ENCODE measurements at regions not wholly inside any gene's neighbourhood (a gene's known extent, or its start where the extent isn't known, plus 50 kb on each side); places are given as distances from the start of the nearest gene placed in this dataset.
A peak's percentile ranks its signal among the peaks of the same experiment; 100 is the strongest.
"Not testable (repeated sequence)": the region's sequence is repeated elsewhere in the genome, so short reads cannot be mapped to it uniquely, and the experiment has no call there.

DNA sequence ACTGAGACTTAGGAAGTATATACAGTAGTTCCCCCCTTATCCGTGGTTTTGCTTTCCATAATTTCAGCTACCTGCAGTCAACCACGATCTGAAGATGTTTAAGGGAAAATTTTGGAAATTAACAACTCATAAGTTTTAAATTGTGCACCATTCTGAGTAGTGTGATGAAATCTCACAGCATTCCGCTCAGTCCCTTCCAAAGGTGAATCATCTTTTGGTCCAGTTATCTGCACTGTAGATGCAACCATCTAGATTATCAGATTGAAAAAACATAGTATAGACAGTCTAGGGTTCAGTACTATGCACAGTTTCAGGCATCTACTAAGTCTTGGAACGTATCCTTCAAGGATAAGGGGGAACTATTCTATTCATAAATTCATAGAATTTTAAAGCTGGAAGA lies 109.0 kb downstream of the ANXA3 start:
- no peak for DNase-seq

DNA sequence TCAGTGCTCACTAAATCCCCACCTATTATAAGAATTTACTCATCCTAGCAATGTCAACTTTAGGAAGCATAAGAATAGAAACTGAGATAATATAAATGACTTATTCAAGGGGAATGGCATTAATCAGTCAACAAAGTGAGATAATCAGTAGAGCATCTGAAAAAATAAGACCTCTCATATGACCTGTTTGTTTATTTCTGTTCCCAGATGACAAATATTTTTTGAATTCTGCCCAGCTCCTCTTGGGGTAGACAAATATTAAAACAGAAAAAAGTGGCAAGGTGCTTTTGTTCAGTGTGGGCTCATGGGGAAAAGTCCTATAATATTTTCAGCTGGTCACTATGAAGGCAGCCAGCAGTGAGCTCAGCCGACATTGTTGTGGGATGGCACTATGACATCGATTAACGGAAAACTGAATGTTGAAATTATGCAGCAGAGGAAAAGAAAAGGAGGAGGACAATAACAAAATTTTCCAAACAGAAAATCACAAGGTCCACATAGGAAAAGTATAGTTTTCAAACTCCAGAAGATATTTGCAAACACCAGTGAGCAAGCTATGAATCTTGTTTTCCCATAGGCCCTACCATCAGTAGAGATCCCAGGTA lies 109.6 kb downstream of the ANXA3 start:
- no peak for DNase-seq

DNA sequence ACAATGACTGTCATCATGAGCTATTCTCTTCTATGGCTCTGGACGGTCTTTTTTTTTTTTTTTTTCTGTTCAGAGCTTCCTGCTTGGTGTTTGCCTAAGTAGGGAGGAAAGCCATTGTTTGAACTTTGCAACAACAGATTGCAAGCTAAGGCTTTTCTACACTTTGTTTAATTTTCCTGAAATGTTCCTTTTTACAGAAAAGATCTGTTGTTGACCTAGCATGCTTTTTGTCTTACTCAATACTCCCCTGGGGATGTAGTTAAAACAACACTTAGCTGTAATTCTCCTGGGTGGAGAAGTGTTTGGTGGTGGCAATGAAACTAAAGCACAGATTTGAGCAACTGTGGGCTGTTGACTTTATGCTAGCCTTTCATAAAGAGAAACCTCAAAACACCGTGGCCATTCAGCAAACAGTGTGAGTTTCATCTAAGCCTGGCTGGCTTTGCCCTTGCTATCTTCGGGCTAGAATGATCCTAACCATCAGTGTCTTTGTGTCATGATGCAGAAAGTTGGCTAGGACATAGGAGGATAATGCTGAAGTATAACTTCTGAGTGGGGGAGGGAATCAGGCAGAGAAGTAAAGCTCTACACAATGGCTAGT lies 110.5 kb downstream of the ANXA3 start:
- no peak for DNase-seq

DNA sequence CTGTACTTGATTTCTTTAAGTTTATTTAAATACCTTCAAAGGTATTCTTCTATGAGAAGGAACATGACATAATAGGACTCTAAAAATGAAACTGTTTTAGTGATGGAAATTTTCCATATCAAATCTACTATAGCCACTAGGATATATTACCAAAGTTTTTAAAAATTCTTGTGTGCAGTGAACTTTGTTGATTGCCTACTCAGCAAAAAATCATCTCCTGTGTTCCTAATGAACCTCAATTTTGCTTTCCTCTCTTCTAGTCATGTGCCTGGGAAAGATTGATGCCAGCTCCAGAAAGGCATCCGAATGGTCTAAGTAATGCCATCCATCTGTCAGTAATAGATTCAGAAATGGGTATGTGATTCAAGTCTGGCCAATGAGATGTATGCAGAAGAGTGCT lies 111.1 kb downstream of the ANXA3 start:
- DNase-seq, result no peak

DNA sequence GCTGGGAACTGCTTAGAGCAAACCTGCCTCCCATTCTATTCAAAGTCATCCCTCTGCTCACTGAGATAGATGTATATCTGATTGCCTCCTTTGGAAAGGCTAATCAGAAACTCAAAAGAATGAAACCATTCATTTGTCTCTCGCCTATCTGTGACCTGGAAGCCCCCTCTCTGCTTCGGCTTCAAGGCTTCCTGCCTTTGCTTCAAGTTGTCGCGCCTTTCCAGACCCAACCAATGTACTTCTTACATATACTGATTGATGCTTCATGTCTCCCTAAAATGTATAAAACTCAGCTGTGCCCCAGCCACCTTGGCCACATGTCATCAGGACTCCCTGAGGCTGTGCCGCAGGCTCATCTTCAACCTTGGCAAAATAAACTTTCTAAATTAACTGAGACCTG lies 111.9 kb upstream of the BMP2K start:
- DNase-seq, result not testable (repeated sequence)

DNA sequence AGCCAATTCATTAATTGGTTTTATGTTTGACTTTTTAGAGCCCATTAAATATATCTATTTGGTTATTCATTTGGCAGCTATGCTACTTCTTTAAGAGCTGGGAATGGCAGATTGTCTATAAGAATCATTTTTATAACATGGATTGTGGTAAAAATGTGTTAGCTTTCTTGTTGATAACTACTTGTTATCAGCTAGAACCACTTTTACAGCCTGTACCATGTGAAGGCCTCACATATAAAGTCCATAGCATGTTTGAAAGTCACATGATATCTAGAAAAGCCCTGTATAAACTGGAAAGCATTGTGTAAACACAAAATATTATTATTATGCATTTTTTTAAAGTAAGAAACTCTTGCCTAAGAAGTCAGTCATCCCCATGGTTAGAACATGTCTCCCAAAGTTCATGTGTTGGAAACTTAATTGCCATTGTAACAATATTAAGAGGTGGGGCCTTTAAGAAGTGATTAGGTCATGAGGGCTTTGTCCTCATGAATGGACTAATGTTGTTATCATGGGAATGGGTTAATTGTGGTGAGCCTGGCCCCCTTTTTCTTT lies 110.9 kb upstream of the BMP2K start:
- DNase-seq, result peak; percentile 92

DNA sequence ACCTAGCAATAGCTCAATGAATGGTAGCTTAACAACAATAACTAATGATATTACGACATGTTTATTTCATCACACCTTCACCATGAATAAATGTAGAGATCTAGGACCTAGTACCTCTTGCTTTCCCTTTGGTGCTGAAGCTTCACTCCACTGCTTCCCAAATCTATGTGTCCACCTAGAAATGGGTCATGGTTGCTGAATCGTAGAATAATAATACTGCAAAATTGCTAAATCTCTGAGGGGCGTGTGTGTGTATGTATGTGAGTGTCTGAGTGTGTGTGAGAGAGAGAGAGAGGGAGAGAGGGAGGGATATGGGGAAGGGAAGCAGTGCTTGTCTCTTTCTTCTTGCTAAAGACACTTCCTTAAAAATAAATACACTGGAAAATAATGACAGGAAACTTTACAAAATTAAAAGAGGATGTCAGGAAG lies 109.3 kb upstream of the BMP2K start:
- DNase-seq, result peak; percentile 73

DNA sequence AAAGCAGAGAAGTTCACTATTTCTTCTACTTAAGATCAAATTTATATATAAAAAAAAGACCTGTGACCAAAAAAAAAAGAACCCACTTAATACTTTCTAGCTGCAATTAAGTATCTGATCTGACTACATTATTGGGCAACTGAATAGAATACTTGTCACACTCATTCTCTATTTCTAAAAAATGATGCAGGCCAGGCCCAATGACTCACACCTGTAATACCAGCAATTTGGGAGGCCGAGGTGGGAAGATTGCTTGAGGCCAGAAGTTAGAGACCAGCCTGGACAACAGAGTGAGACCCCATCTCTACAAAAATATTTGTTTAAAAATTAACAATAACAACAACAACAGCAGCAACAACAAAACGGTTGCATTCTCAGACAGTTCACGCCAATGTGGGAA lies 108.8 kb upstream of the BMP2K start:
- no peak for DNase-seq

DNA sequence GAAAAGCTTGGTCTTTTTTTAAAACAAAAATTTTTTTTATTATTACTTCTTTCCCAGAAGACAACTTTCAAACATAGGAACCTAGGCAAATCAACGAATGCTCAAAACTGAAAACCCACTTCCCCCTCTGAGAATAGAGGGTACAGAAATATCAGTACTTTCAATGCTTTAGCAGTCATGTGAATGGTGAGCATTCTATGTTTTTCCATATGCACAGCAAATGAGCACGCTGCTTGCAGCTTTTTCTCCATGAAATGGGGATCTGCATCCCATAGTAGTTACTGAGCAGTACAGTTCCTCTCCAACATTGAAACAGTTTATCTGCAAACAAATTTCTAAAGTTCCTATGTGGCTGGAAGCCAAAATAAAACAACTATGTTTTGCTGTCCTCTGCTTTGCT lies 108.4 kb upstream of the BMP2K start:
- peak; percentile 64 for DNase-seq

DNA sequence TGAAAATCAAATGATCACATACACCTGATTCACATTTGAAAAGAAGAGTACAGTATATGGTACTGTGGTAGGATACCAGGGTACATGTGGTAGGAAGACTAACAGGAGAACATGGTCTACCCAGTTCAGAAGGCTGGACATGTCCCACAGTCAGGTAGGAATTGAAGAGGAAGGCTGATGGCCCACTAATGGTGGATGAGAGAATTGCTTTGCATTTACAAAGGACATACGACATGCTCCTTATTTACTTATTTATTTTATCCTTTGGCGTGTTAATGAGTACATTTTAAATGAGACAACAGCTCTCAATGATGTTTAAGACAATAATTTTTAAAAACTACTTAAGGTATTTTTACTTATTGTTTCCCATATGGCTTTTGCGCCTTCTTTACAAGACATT lies 106.7 kb upstream of the BMP2K start:
- DNase-seq, result peak; percentile 80

DNA sequence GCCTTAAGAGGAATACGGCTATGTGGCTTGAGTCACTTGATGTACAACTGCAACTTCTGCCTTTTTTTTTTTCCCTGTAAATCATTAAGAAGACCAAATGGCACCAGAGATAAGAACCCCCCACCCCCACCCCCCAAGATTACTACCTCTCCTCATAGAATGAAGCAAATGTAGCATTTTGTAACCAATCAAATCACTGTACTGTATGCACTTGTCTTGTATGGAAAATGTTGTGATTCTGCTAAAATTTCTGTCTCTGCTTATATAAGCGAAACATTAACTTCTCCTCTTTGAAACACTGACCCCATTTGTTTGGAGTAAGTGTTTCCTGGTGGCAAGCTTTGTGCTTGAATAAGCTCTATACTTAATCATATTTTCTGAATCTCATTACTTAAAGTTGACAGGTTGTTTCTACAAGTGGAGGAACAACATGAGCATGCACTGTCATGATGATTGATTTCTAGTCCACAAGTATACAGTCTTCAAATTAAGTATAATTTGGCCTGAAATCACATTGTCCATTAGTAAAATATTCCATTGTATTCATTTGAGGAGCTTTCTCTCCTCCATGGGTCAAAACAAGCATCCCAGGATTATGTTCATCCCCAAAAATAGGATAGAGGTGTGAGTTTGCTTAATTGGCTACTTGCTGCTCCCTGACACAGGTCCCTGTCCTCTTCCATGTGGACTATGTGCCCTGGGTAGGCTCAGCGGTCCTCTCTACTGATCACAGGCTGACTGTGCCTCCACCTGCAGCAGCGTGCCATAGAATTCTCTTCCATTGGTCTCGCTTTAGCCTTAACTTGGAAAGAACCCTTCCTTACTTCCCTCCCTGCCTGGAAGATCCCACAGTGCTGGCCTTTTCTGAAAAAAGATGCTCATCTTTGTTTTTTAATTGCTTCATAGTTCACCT lies 104.0 kb upstream of the BMP2K start:
- DNase-seq, result peak; percentile 90

DNA sequence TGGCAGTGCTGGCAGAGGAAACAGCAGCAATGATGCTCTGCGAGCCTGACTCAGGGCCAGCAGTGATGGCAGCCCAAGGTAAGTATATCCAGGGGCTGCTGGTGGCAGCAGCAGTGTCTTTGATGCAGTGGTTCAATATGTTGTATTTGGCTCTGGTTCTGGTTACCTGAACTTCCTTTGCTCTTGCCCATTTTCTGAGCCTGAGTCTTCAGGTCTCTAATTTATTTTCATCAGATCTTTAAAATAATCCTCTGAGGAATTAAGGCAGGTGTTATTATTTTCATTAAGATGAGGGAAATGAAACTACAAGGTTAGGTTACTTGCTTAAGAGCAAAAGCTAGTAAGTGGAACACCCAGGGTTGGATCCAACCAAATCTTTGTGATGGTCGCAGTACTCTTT lies 102.8 kb upstream of the BMP2K start:
- DNase-seq, result no peak

DNA sequence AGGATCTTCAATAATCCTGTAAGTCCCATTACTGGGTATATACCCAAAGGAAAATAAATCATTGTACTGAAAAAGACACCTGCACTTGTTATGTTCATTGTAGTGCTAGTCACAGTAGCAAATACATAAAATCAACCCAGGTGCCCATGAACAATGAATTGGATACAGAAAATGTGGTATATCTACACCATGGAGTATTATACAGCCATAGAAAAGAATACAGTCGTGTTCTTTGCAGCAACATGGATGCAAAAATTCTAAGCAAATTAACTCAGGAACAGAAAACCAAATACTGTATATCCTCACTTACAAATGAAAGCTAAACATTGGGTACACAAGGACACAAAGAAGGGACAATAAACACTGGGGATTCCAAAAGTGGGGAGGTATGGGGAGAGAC lies 100.8 kb upstream of the BMP2K start:
- DNase-seq, result no peak

DNA sequence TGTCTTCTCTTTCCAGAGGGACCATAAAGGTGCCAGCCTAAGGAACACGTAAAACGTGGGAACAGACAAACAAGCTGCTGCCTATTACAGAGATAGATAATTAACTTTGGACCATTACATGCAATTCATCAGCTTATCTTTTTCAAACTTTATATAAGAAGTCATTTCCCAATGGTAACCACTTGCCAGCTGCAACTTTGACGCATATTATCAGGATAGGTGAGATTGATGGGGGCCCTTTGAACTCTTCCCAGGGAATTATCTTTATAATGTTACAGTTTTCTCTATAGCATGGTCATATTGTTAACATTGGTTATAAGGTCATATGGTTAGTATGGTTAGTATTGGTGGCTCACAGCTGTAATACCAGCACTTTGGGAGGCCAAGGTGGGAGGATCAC lies 94.1 kb upstream of the BMP2K start:
- no peak for DNase-seq

DNA sequence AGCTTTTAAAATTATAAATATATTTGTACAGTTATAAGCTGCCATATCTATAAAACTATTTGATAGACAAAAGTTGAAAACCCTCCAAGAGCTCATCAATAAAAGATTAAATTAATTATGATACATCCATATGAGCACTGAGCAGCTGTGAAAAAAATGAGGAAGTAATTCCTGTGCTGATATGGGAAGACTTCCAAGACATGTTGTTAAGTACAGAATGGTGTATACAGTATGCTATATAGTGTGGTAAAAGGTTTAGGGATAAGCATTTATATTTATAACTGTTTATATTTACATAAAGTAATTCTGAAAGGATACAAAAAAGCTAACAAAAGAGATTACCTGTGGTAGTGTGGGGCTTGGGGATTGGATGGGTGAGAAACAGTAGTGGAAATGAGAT lies 92.8 kb upstream of the BMP2K start:
- DNase-seq, result peak; percentile 64

DNA sequence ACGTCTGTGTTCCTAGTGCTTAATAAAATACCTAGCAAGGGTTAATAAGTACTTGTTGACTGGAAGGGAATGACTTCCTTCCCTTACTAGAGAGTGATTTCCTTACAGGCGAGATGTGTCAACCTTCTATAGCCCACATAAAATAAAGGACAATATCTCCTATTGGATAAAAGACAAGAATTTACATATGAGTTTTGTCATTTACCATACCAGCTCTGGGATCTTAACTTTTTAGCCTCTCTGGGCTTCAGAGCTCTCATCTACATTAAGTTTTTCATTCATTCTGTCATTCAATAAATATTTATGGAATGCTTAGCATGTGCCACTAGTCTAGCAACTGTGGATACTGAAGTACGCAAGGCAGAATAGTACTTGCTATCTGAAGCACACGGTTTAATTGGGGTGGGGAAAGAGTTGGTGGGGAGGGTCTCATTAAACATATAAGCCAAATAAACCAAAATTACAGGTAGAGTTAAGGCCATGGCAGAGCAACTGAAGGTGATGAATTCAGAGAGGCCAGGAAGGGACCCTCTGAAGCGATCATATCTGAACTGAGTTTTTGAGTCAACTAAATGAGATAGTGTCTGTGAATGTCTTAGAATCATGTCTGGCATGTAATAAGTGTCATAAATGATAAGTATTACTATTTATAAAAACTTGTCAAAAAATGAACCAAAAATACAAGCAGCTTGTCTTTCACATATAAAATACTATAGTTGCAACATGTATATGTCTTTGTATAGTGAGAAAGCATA lies 91.6 kb upstream of the BMP2K start:
- DNase-seq, result no peak

DNA sequence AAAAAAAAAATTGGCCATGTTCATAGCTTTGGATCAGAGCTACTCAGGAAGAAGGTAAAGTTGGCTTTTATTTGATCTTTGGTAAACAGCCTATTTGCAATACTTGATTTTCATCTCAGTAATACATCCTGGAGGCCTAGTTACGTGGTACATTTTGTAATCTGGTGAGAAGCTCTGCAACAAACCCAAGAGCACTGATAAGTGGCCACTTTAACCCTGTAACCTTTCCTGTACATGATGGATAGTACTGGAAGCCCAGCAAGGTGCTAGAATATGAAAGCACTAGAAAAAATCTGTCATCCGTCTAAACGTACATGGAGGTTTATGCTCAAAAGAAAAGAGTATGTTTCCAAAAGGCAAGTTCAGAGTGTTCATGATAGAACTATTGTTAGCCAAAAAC lies 88.3 kb upstream of the BMP2K start:
- DNase-seq, result no peak

DNA sequence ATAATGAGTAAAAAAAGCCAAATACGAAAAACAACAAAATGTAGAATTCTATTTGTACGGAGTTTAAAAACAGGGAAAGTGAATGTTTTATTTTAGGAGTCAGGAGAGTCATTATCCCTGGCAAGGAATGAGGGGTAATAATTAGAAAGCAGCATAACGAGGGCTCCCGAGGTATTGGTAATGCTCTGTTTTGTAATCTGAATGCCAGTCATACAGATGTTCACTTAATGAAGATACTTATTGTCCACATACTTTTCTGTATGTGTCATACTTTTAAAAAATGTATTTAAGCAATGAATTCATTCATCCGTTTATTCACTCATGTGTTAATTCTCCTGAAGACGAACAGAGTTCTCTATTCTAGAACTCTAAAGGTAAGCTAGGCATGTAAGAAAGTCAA lies 87.8 kb upstream of the BMP2K start:
- DNase-seq, result no peak

DNA sequence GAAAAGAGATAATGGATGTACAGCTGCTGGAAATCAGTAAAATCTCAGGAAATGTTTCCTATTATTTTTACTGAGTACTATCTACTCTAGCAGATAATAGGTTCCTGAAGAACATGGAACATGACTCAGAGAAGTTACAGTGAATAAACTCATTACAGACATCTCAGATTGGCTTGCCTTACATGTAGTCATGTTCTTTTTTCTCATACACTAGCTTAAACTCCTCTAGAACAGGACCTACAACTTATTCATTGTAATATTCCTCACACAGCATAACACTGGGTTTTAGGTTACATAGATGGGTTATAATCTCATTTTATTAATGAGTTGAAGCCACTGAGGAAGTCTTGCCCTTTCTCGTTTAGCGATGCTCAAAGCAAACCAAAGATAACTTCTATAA lies 86.9 kb upstream of the BMP2K start:
- DNase-seq, result no peak

DNA sequence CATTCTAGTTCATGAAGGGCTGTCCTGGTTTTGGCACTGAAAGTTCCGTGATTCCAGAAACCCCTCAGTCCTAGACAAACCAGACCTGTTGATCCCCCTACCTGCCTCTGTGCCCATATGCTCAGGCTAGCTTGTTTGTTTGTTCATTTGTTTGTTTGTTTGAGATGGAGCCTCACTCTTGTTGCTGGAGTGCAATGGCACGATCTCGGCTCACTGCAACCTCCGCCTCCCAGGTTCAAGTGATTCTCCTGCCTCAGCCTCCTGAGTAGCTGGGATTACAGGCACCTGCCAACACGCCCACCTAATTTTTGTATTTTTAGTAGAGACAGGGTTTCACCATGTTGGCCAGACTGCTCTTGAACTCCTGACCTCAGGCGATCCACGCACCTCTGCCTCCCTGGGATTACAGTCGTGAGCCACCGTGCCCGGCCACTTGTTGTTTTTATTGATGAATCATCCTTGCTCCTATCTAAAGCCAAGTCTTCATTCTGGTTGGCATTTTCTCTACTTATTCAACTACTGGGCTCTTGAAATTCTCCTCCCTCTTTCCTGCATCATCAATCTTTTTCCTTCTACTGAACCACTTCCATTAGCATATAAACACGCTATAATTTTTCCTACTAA lies 86.3 kb upstream of the BMP2K start:
- DNase-seq, result no peak

DNA sequence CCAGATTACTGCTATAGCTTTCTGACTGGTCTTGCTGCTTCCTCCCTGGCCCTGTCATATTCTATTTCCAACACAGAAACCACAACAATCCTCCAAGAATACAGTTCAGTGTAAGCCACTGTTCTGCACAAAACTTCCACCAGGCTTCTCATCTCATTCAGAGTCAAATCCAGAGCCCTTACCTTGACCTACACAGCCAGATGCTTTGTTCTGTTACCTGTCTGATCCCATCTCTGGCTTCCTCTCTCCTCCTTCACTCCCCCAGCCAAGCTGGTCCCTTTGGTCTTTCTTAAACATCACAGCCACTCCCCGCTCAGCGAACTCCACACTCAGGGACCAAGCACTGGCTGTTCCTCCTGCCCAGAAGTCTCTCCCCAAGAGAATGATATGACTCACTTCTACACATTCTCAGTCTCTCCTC lies 84.8 kb upstream of the BMP2K start:
- peak; percentile 90 for DNase-seq

DNA sequence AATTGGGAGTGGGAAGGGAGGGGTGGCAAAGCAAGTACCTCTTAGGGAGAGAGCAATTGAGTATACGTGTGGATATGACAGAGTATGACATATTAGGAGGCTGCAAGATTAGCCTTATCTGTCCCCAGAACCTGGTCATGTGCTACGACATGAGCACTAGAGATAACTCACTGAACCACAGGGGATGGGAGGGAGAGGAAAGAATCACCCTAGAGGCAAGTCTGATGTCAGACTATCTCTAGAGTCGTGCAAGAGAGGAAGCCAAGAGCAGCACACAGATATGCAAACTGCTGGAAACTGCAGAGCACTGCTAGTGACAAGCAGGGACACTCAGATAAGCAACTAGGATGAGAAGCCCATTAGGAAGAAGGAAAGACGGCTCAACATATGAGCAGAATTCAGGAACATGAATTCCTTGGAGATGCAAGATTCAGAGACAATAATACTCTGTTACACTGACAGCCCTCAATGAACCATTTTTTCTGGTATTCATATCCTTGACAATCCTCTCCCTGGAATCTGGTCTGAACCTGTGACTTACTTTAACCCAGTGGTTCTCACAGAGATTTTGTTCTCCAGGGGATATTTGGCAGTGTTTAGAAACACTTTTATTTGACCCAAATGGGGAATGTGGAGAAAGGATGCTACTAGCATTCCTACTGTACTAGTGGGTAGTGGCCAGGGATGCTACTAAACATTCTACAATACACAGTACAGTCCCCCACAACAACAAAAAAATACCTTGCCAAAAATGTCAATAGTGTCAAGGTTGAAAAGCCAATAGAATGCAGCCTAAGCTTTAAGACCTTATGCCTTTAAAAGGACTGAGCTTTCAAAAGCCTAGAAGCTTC lies 84.0 kb upstream of the BMP2K start:
- peak; percentile 100 for DNase-seq

Measured in OCI-M1 (cell line).